HepG2 (cell line): ENCODE measurements at regions not wholly inside any gene's neighbourhood (a gene's known extent, or its start where the extent isn't known, plus 50 kb on each side); places are given as distances from the start of the nearest gene placed in this dataset.

Source experiments
- FOXK2 ChIP-seq: fragments of 450-650 bp; IDR thresholded peaks from 2 replicates; pipeline ENCODE4 v1.6.1; 2016
- RAD21 ChIP-seq: fragments of 450-650 bp; formaldehyde crosslinking; IDR thresholded peaks from 2 replicates; pipeline ENCODE4 v1.5.0; 2020; ENCODE audit warnings: mild to moderate bottlenecking
- TFAP4 ChIP-seq: sonication (generic); IDR thresholded peaks from 2 replicates; pipeline ENCODE4 v1.6.1; 2016; ENCODE audit warnings: low read depth, borderline replicate concordance
- ZNF432 ChIP-seq: sonication (generic); formaldehyde crosslinking; IDR thresholded peaks from 2 replicates; pipeline ENCODE4 v1.5.0; 2020; ENCODE audit warnings: missing genetic modification reagents, mild to moderate bottlenecking, borderline replicate concordance
- TF ChIP-seq, protein P1 (sequence below): sonication (generic); formaldehyde crosslinking; IDR thresholded peaks from 2 replicates; pipeline ENCODE4 v1.8.1; 2022; ENCODE audit warnings: mild to moderate bottlenecking, missing genetic modification reagents
- TF ChIP-seq, protein P2 (sequence below): sonication (generic); formaldehyde crosslinking; IDR thresholded peaks from 2 replicates; pipeline ENCODE4 v1.5.0; 2020; ENCODE audit warnings: mild to moderate bottlenecking, missing genetic modification reagents, moderate library complexity
- TF ChIP-seq, protein P3 (sequence below): sonication (generic); formaldehyde crosslinking; IDR thresholded peaks from 2 replicates; pipeline ENCODE4 v1.8.0; 2022; ENCODE audit warnings: missing genetic modification reagents, mild to moderate bottlenecking, moderate library complexity, borderline replicate concordance
- TF ChIP-seq, protein P4 (sequence below), 2 experiments: IDR thresholded peaks; 2 replicates each; pipeline ENCODE4 v1.6.1; 2011 to 2012; ENCODE audit warnings: low read length in 2 of 2, borderline replicate concordance in 1 of 2, low read depth in 1 of 2, mild to moderate bottlenecking in 1 of 2, moderate library complexity in 1 of 2

DNA sequence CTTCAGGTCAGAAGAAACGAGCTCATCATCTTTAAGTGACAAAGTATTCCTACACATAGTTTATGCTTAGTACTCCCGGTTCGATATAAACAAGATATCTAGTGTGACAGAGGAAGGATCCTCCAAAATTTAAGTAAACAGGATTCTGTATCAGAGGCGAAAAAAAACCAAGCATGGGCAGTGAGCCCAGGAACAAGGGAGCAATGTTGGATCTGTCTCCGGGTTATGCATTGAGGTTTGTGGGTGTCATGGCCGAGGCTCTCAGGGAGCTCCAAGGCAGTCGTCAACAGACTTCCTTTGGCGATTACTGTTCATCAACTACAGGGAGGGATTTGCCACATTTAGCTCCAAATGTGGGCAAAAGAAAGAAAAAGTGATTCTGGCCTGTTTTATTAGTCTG lies 319.5 kb downstream of the CBLN4 start:
- TF ChIP-seq RAD21 (CRISPR knock-in tag) (no peak), FOXK2 (no peak), TFAP4 (no peak), ZNF432 (CRISPR knock-in tag) (no peak)
- TF ChIP-seq, protein P1, sequence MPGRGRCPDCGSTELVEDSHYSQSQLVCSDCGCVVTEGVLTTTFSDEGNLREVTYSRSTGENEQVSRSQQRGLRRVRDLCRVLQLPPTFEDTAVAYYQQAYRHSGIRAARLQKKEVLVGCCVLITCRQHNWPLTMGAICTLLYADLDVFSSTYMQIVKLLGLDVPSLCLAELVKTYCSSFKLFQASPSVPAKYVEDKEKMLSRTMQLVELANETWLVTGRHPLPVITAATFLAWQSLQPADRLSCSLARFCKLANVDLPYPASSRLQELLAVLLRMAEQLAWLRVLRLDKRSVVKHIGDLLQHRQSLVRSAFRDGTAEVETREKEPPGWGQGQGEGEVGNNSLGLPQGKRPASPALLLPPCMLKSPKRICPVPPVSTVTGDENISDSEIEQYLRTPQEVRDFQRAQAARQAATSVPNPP (CRISPR knock-in tag), result no peak
- TF ChIP-seq, protein P2, sequence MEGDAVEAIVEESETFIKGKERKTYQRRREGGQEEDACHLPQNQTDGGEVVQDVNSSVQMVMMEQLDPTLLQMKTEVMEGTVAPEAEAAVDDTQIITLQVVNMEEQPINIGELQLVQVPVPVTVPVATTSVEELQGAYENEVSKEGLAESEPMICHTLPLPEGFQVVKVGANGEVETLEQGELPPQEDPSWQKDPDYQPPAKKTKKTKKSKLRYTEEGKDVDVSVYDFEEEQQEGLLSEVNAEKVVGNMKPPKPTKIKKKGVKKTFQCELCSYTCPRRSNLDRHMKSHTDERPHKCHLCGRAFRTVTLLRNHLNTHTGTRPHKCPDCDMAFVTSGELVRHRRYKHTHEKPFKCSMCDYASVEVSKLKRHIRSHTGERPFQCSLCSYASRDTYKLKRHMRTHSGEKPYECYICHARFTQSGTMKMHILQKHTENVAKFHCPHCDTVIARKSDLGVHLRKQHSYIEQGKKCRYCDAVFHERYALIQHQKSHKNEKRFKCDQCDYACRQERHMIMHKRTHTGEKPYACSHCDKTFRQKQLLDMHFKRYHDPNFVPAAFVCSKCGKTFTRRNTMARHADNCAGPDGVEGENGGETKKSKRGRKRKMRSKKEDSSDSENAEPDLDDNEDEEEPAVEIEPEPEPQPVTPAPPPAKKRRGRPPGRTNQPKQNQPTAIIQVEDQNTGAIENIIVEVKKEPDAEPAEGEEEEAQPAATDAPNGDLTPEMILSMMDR (CRISPR knock-in tag), result no peak
- TF ChIP-seq, protein P3, sequence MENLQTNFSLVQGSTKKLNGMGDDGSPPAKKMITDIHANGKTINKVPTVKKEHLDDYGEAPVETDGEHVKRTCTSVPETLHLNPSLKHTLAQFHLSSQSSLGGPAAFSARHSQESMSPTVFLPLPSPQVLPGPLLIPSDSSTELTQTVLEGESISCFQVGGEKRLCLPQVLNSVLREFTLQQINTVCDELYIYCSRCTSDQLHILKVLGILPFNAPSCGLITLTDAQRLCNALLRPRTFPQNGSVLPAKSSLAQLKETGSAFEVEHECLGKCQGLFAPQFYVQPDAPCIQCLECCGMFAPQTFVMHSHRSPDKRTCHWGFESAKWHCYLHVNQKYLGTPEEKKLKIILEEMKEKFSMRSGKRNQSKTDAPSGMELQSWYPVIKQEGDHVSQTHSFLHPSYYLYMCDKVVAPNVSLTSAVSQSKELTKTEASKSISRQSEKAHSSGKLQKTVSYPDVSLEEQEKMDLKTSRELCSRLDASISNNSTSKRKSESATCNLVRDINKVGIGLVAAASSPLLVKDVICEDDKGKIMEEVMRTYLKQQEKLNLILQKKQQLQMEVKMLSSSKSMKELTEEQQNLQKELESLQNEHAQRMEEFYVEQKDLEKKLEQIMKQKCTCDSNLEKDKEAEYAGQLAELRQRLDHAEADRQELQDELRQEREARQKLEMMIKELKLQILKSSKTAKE (CRISPR knock-in tag), result no peak
- TF ChIP-seq, protein P4, sequence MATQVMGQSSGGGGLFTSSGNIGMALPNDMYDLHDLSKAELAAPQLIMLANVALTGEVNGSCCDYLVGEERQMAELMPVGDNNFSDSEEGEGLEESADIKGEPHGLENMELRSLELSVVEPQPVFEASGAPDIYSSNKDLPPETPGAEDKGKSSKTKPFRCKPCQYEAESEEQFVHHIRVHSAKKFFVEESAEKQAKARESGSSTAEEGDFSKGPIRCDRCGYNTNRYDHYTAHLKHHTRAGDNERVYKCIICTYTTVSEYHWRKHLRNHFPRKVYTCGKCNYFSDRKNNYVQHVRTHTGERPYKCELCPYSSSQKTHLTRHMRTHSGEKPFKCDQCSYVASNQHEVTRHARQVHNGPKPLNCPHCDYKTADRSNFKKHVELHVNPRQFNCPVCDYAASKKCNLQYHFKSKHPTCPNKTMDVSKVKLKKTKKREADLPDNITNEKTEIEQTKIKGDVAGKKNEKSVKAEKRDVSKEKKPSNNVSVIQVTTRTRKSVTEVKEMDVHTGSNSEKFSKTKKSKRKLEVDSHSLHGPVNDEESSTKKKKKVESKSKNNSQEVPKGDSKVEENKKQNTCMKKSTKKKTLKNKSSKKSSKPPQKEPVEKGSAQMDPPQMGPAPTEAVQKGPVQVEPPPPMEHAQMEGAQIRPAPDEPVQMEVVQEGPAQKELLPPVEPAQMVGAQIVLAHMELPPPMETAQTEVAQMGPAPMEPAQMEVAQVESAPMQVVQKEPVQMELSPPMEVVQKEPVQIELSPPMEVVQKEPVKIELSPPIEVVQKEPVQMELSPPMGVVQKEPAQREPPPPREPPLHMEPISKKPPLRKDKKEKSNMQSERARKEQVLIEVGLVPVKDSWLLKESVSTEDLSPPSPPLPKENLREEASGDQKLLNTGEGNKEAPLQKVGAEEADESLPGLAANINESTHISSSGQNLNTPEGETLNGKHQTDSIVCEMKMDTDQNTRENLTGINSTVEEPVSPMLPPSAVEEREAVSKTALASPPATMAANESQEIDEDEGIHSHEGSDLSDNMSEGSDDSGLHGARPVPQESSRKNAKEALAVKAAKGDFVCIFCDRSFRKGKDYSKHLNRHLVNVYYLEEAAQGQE (IDR thresholded peaks at IDR 0.05; ENCODE audit: borderline replicate concordance in 1 of 2, low read depth in 1 of 2, low read length in 2 of 2), result no peak
